Esophagus muscularis mucosa (tissue), 4 donors: ENCODE measurements at regions not wholly inside any gene's neighbourhood (a gene's known extent, or its start where the extent isn't known, plus 50 kb on each side); places are given as distances from the start of the nearest gene placed in this dataset.

Experiments
- CTCF ChIP-seq, 3 experiments: fragments of 200-600 bp in 2 of 3; fragments of 450-650 bp in 1 of 3; sonication (generic) in 2 of 3; IDR thresholded peaks; one replicate each; pipeline ENCODE4 v1.5.1; 2017 to 2019; ENCODE audit warnings: antibody characterized with exemption in 3 of 3, mild to moderate bottlenecking in 2 of 3, moderate library complexity in 1 of 3
- EP300 ChIP-seq: sonication (generic); formaldehyde crosslinking; IDR thresholded peaks from one replicate; pipeline ENCODE4 v1.6.1; 2017; ENCODE audit warnings: antibody characterized with exemption
- POLR2A ChIP-seq: fragments of 450-650 bp; IDR thresholded peaks from one replicate; pipeline ENCODE4 v1.6.1; 2017; ENCODE audit warnings: antibody characterized with exemption, moderate library complexity, mild to moderate bottlenecking, low read depth
- POLR2AphosphoS5 ChIP-seq, 2 donors: sonication (generic); formaldehyde crosslinking; IDR thresholded peaks; one replicate each; pipeline ENCODE4 v1.6.1; 2017; ENCODE audit warnings: antibody characterized with exemption in 2 of 2

GRCh38 chr12:75592086-75592485 is 80.7 kb upstream of the KRR1 start:
- TF ChIP-seq POLR2AphosphoS5 (IDR thresholded peaks at IDR 0.05) = no peak
- no peak for TF ChIP-seq POLR2A
- no peak for TF ChIP-seq CTCF (IDR thresholded peaks at IDR 0.05)
- no peak for TF ChIP-seq EP300
